ENCODE measurements at regions not wholly inside any gene's neighbourhood (a gene's known extent, or its start where the extent isn't known, plus 50 kb on each side); places are given as distances from the start of the nearest gene placed in this dataset.

DNA sequence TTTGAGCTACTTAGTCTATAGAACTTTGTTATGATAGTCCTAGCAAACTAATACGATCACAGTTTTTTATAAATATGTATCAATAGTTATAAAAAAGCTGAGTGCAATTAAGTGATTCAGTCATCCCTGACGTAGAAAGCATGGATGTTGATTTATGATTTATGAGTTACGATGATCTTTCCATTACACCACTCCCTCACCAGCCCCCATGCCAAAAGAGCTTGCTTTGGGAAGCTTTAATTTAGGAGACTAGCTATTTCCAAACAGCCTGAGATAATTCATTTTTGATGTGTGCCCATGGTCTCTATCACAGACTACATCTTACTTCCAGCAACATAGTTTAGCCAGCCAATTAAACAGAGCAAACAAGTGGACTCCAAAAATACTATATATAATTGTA is 256.8 kb downstream of the GABRG2 start:
- DNase-seq (ENCODE audit: low read depth in 3 of 3) = no peak

GRCh38 chr5:162325143-162325727 is 257.7 kb downstream of the GABRG2 start:
- no peak for DNase-seq (ENCODE audit: low read depth in 3 of 3)

GRCh38 chr5:162334944-162335343 is 267.4 kb downstream of the GABRG2 start:
- no peak for DNase-seq (ENCODE audit: low read depth in 3 of 3)

DNA sequence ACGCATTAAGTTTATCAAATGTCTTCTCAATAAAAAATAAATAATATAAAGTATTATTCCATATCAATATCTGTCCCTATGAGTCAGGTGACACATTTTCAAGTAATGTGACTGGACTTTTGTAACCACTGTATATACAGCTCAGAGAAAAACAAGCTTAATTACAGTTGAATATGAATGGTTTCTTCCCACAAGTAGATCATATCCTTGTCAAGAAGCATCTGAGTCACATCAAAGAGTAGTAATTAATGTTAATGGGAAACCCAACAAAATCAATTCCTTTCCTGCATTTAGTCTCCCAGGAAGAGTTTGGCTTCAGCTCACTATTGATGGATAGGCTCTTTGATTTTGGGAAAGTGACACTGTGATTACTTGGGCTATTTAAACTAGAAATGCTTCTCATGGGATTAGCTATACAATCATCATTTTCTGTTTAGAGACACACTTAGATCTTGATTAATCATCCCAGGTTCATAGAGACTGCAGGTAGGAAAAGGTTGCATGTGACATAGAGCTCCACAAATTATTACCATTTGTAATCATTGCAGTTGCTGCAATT is 292.9 kb downstream of the GABRG2 start:
- no peak for DNase-seq (ENCODE audit: low read depth in 3 of 3)

DNA sequence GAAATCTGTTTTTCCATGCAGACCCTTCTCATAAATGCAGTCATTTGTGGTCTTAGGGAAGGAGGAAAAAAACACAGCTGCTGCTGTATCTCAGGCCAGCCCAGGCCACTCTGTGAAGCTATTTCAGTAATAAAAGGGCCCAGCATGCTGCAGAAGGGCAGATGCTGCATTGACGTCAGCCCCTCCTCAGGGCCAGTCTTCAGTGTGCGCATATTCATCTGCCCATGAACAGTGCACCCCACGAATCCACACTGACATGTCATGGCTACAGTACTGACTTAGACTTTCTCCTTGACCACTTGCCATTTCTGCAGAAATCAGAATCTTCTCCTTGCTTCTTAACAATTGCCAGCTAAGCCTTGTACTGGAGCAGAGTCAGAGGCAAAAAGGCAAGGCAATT is 304.7 kb downstream of the GABRG2 start:
- no peak for DNase-seq (ENCODE audit: low read depth in 3 of 3)

GRCh38 chr5:162377895-162378294 is 310.3 kb downstream of the GABRG2 start:
- DNase-seq (ENCODE audit: low read depth in 3 of 3) = no peak

DNA sequence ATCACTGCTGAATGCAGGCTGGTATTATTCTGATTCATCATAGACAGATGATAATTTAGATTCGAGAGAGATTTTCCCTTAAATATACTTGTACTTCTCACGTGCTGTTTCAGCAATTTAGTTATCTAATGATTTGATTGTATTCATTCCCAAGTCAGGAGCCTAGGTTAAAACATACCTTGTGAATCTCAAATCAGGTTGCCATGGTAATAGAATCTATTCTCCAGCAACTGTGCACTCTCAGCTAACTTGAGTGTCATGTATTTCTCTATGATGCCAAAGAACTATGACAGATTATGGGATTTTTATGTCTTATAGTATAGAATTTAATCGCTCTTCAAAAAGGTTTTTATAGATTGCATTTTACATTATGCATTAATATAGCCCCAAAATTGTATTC is 315.3 kb downstream of the GABRG2 start:
- no peak for DNase-seq (ENCODE audit: low read depth in 3 of 3)

- no peak for DNase-seq (ENCODE audit: low read depth in 3 of 3)
Observed at GRCh38 chr5:162384225-162384624, 316.7 kb downstream of the GABRG2 start.

- DNase-seq (ENCODE audit: low read depth in 3 of 3) = no peak
Observed at GRCh38 chr5:162391833-162392232, 324.3 kb downstream of the GABRG2 start.

- DNase-seq (ENCODE audit: low read depth in 3 of 3) = no peak
Observed at GRCh38 chr5:162392336-162392735, 324.8 kb downstream of the GABRG2 start.

GRCh38 chr5:162393534-162393933 is 326.0 kb downstream of the GABRG2 start:
- no peak for DNase-seq (ENCODE audit: low read depth in 3 of 3)

DNA sequence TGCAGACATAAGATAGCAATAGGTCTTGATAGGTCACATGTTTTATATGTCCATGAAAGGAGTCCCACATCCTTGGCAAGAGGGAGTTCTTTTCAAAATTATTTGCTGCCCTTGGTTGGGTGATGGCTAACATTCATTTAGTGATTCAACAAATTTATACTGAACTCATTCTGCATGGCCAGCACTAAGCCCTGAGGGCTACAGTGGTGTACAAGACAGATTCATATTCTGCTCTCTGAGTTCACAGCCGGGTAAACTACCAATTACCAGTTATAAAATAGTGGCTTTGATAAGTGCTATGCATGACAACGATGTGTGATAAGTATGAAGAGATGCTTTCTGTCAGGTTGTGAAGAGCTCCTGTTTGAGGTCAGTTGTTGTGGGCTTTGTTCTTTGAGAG is 340.0 kb downstream of the GABRG2 start:
- no peak for DNase-seq (ENCODE audit: low read depth in 3 of 3)

GRCh38 chr5:162410365-162410764 is 342.8 kb downstream of the GABRG2 start:
- DNase-seq (ENCODE audit: low read depth in 3 of 3) = no peak

GRCh38 chr5:162429142-162429541 is 361.6 kb downstream of the GABRG2 start:
- no peak for DNase-seq (ENCODE audit: low read depth in 3 of 3)

GRCh38 chr5:162434281-162434680 is 366.7 kb downstream of the GABRG2 start:
- DNase-seq (ENCODE audit: low read depth in 3 of 3) = no peak

DNA sequence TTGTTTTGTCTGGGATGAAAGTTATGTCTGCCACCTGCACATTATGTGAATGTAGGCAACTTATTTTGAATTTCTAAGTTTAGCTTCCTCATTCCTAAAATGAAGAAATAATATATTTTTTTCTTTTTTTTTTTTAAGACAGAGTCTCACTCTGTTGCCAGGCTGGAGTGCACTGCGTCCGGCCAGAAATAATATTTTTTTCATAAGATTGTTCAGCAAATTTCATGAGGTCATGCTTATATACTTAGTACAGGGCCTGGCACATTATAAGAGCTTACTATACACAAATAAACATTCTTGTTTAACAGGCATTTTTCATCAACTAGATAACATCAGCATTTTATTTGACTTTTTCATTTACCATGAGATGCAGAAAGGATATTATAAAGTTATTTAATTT is 368.5 kb downstream of the GABRG2 start:
- no peak for DNase-seq (ENCODE audit: low read depth in 3 of 3)

GRCh38 chr5:162444129-162444762 is 376.7 kb downstream of the GABRG2 start:
- DNase-seq (ENCODE audit: low read depth in 3 of 3) = no peak

DNA sequence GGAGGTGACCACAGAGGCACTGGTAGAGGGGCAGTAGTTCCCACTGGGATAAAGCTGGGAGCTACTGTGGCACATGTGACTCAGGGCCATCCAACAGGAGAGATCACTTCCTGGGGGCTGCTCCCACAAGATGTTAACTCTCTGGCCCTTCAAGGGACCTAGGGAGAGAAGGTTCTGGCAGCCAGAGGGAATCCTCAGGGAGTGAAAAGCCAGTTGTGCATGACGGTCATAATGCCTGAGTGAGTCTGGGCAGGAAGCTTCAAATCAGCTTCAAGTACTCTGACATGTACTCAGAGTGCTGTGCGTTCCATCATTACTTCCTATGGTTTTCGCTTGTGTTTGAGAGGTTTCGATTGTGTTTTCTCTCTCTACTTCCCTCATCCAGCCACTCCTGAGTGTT is 388.5 kb downstream of the GABRG2 start:
- no peak for DNase-seq (ENCODE audit: low read depth in 3 of 3)

GRCh38 chr5:162466011-162466410 is 398.4 kb downstream of the GABRG2 start:
- DNase-seq (ENCODE audit: low read depth in 3 of 3) = no peak

GRCh38 chr5:162473041-162473714 is 405.6 kb downstream of the GABRG2 start:
- DNase-seq (ENCODE audit: low read depth in 3 of 3) = no peak

DNA sequence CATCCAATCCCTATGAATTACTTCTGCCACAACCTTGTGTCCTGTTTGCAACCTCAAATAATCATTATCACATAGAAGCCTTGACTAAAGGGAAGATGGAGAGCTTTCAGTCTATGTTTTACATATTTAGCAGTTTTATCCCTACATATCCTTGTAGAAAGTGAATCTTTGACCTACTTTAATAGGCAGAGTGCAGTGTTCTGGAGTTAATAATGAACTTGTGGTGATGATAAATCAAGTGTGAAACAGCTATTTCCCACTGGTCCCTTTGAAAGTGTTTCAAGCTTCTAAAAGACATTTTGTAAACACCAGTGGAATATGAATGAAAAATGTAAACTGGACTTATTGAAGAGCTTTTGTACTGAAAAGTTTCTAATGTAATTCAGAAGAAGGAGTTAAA is 406.7 kb downstream of the GABRG2 start:
- DNase-seq (ENCODE audit: low read depth in 3 of 3) = no peak

DNA sequence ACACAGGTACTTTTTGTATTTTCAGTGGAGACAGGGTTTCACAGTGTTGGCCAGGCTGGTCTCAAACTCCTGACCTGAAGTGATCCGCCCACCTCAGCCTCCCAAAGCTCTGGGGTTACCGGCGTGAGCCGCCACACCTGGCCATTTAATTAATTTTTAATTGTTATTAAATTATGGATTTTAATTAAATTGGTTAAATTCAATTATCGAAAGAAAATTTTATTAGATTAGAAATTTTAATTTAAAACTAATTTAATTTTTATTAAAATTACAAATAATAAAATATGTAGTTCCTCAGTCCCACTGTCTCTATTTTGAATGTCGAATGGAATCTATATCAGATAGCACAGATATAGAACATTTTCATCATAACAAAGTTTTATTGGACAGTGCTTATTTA is 416.5 kb downstream of the GABRG2 start:
- DNase-seq (ENCODE audit: low read depth in 3 of 3) = no peak

DNA sequence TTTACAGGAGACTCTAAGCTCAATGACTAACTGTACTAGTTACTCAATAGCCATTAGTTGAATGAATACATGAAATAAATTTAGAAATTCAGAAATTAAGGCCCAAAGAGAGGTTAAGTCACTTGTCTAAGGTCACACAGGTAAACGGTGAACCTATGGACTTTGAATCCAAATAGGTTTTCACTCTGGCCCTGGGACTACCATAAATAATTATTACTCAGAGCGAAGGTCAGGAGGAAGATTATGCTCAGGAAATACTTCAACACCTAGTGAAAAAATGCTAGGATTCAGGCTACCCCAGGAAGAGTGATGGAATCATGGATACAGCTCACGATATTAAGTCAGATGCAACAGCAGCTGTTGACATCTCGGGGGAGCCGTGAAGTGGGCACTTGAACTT is 417.4 kb downstream of the GABRG2 start:
- no peak for DNase-seq (ENCODE audit: low read depth in 3 of 3)
